ENCODE measurements at regions not wholly inside any gene's neighbourhood (a gene's known extent, or its start where the extent isn't known, plus 50 kb on each side); places are given as distances from the start of the nearest gene placed in this dataset.

DNA sequence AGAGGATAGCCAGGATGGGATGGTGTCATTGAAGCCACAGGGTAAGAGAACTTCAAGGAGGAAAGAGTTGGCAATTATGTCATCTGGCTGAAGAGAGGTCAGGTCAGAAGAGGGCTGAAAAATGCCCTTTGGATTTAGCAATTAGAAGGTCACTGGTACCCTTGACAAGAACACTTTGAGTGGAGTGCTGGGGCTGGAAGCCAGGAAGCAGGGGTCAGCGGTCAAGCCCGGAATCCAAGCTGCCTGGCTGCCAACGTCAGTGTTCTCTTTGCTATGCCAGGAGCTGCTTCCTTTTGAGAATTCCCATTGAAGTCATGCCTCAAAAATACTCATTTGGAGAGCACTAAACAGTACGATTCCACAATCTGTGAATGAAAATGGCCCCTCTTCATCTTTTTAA is 386.5 kb downstream of the SHQ1 start:
- H3K27me3 Mint-ChIP-seq (ENCODE audit: low read depth): peaks cover 24% of the 10 kb centered on the region
- Histone ChIP-seq H3K4ac (ENCODE audit: low read depth, low read length) (no peak overlapping the region), H4K8ac (replicated peaks; ENCODE audit: insufficient read length, low read depth, low read length) (no peak overlapping the region), H2BK12ac (ENCODE audit: insufficient read length, low read depth, low read length) (no peak overlapping the region), H3K4me2 (ENCODE audit: insufficient read depth, insufficient read length, low read length) (no peak overlapping the region), H2BK120ac (ENCODE audit: low read depth, low read length, poor library complexity, severe bottlenecking) (no peak overlapping the region), H3K56ac (ENCODE audit: insufficient read length, low read depth, low read length) (no peak overlapping the region), H2BK20ac (ENCODE audit: low read depth, low read length, poor library complexity, severe bottlenecking) (no peak overlapping the region), H2BK15ac (ENCODE audit: low read depth, low read length) (no peak overlapping the region), H3K18ac (ENCODE audit: insufficient read length, low read depth, low read length) (no peak overlapping the region), H2AFZ (ENCODE audit: low read length) (no peak overlapping the region), H3K27ac (ENCODE audit: insufficient read length, low read depth, low read length) (no peak overlapping the region), H3K27me3 (ENCODE audit: insufficient read depth, low read length) (no peaks in the 10 kb centered on the region; the same call in 1 of the 2 replicates), H3K9ac (ENCODE audit: extremely low read depth, insufficient read length, low read length) (no peak overlapping the region), H3T11ph (ENCODE audit: low read length) (no peak overlapping the region), H3K9me3 (ENCODE audit: control insufficient read depth, low read depth, low read length) (no peaks in the 10 kb centered on the region), H3K79me1 (ENCODE audit: insufficient read depth, low read depth, low read length, poor library complexity, severe bottlenecking) (no peaks in the 10 kb centered on the region), H2AK5ac (ENCODE audit: insufficient read length, low read length) (no peak overlapping the region), H3K23me2 (ENCODE audit: insufficient read length, low read depth, low read length, poor library complexity, severe bottlenecking) (no peaks in the 10 kb centered on the region), H3K23ac (ENCODE audit: insufficient read length, low read depth, low read length) (no peak overlapping the region), H4K91ac (ENCODE audit: insufficient read length, low read depth, low read length) (no peak overlapping the region), H3K14ac (ENCODE audit: insufficient read depth, low read length) (no peak overlapping the region), H3K79me2 (ENCODE audit: insufficient read depth, low read length) (no peaks in the 10 kb centered on the region), H3K4me1 (ENCODE audit: insufficient read depth, low read length) (0 out of 2 replicates have a peak, but pooled peaks cover 2% of the 10 kb centered on the region), H2BK5ac (ENCODE audit: insufficient read length, low read length) (no peak overlapping the region), H4K5ac (ENCODE audit: insufficient read length, low read depth, low read length) (no peak overlapping the region), H4K20me1 (ENCODE audit: control insufficient read depth, insufficient read depth, insufficient read length) (no peaks in the 10 kb centered on the region)
- DNase-seq: no peak
- WGBS (ENCODE audit: extremely low coverage, insufficient read length, low lambda C conversion rate): no CpG with 5 or more reads among the region's 4 CpGs
- no peaks in the 10 kb centered on the region for H3K36me3 Mint-ChIP-seq (ENCODE audit: insufficient read depth in 1 of 3, low read depth in 3 of 3)
- TF ChIP-seq, protein P1, sequence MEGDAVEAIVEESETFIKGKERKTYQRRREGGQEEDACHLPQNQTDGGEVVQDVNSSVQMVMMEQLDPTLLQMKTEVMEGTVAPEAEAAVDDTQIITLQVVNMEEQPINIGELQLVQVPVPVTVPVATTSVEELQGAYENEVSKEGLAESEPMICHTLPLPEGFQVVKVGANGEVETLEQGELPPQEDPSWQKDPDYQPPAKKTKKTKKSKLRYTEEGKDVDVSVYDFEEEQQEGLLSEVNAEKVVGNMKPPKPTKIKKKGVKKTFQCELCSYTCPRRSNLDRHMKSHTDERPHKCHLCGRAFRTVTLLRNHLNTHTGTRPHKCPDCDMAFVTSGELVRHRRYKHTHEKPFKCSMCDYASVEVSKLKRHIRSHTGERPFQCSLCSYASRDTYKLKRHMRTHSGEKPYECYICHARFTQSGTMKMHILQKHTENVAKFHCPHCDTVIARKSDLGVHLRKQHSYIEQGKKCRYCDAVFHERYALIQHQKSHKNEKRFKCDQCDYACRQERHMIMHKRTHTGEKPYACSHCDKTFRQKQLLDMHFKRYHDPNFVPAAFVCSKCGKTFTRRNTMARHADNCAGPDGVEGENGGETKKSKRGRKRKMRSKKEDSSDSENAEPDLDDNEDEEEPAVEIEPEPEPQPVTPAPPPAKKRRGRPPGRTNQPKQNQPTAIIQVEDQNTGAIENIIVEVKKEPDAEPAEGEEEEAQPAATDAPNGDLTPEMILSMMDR (conservative IDR thresholded peaks at IDR 0.05): no peak
- H3K27ac Mint-ChIP-seq: no peak overlapping the region; a peak in 1 of 7 replicates
- peaks cover 10 to 15% of the 10 kb centered on the region in 2 experiments for H3K4me1 Mint-ChIP-seq
- H3K9me3 Mint-ChIP-seq: no peaks in the 10 kb centered on the region; a peak in 1 of 5 replicates
- no peak overlapping the region for H3K4me3 Mint-ChIP-seq

Data from H9 (cell line).